Hypothalamus (tissue), 51 donors: ENCODE measurements at regions not wholly inside any gene's neighbourhood (a gene's known extent, or its start where the extent isn't known, plus 50 kb on each side); places are given as distances from the start of the nearest gene placed in this dataset.

Experiments used
- DNase-seq, 51 donors: peaks; one replicate each; lab custom pipeline; 2025; lab: John Stamatoyannopoulos, UW

GRCh38 chr11:97786961-97787360 is 1233.8 kb upstream of the CNTN5 start:
- DNase-seq, result no peak

DNA sequence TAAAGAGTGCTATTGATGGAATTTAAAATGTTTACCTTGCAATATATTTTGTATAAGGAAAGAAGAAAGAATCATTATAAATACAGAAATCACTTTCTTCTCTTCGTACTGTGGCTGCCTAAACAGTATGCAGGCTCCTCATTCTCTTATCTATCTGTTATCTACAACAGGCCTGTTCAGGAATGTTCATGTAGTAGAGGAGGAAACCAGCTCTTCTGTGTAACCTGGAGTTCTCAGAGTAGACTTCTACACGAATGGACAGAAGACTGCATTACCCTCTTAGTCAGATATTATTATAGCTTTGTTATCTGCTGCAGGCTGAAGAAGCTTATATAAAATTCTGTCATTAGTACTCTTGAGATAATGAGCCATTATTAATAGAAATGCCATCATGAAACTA is 1225.9 kb upstream of the CNTN5 start:
- DNase-seq, result no peak

GRCh38 chr11:97800891-97801290 is 1219.9 kb upstream of the CNTN5 start:
- DNase-seq, result no peak

GRCh38 chr11:97814325-97814959 is 1206.3 kb upstream of the CNTN5 start:
- DNase-seq, result no peak

DNA sequence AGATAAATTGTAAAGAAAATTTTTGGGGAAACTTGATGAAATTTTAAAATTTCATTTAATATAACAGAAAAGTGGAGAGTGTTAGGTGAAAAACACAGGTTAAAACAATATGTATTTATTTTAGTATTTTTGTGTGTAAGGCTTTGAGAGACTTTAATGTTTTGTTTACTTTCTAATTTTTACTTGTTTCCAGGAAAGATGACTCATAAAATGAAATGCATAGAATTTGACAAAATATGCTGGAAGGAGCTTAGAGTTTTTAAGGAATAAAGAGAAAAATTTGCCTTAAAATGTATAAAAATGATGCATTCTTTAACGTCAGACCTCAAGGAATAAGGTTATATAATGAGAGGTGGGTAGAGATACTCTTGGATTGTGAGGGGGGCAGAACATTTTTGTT is 1205.1 kb upstream of the CNTN5 start:
- no peak for DNase-seq

GRCh38 chr11:97832451-97832850 is 1188.3 kb upstream of the CNTN5 start:
- DNase-seq, result no peak

DNA sequence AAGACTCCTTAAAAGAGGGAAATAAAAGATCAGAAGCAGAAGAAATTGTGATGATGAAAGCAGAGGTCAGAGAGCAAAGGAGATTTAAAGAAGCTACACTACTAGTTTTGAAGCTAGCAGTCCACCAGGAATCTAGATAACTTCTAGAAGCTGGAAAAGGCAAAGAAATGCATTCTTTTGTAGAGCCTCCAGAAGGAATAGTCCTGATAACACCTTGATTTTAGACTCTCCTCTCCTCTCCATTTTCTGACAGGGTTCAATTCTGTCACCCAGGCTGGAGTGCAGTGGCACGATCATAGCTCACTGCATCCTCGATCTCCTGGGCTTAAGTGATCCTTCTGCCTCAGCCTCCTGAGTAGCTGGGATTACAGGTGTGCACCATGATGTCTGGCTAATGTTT is 1187.3 kb upstream of the CNTN5 start:
- no peak for DNase-seq

- DNase-seq, result no peak
These were observed 1176.7 kb upstream of the CNTN5 start for GRCh38 chr11:97844016-97844415.

DNA sequence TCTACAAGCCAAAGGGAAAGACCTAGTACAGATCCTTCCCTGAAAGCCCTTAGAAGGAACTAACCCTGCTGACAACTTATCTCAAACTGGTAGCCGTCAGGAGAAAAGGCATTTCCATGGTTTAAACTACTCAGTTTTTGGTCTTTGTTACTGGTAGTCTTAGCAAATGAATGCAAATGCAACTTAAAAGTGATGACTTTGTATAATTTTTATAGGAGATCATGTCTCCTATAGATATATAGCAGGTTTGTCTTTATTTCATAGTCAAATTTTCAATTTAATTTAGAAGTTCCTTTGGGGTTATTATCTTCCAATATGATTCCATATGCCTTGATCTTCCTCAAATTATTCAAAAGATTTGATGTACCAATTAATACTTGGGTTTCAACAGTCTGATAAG is 1173.0 kb upstream of the CNTN5 start:
- DNase-seq, result no peak

DNA sequence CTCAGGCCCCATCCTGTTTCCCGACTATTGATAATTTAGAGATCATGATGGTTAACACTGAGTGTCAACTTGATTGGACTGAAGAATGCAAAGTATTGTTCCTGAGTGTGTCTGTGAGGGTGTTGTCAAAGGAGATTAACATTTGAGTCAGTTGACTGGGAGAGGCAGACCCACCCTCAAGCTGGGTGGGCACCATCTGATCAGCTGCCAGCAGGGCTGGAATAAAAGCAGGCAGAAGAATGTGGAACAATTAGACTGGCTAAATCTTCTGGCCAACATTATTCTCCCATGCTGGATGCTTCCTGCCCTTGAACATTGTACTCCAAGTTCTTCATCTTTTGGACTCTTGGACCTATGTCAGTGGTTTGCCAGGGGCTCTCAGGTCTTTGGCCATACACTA is 1170.0 kb upstream of the CNTN5 start:
- no peak for DNase-seq

- no peak for DNase-seq
These were observed 1166.4 kb upstream of the CNTN5 start for GRCh38 chr11:97854357-97854756.

GRCh38 chr11:97854877-97855276 is 1165.9 kb upstream of the CNTN5 start:
- no peak for DNase-seq

- no peak for DNase-seq
These were observed 1164.1 kb upstream of the CNTN5 start for GRCh38 chr11:97856666-97857065.

DNA sequence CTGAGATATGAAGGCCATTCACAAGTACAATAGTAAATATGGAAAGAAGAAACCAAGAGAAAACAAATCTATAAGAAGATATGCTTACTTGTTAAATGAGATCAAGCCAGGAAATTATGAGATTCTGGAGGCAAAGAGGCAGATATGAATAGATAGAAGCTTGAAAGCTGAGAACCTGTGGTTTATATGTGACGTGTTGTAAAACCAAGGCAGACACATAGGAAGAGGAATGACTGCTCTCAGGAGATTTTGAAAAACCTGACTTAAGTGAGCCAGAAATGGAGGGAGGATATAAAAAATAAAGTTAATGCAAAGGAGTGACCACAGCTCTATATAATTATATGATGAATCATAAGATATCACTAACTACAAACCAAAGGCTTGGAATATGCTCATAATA is 1160.5 kb upstream of the CNTN5 start:
- no peak for DNase-seq

GRCh38 chr11:97862021-97862420 is 1158.7 kb upstream of the CNTN5 start:
- no peak for DNase-seq

DNA sequence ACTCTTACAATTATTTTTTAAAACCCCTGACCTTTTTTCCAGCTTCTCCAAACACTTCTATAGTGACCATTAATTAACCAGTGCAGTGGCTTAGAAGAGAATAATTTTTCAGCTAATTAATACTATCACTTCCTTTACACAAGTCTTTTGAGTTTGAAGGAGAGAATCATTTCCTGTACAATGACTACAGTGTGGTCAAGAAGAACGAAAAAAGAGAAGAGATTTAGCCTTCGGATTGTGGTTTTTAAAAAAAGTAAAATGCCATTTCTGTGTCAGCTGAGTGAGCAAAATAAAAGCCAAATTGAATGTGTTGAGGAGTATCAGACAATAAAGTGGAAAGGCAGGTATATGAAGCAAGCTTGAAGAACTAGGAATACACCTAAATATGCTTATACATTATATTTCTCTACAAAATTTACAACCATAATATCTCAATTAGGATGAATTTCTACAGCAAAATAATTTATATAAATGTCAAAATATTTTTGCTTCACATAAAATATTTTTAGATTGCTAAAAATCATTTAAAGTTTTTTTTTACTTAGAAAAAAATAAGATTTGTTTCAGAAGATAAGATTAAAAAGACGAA is 1155.2 kb upstream of the CNTN5 start:
- DNase-seq, result no peak

DNA sequence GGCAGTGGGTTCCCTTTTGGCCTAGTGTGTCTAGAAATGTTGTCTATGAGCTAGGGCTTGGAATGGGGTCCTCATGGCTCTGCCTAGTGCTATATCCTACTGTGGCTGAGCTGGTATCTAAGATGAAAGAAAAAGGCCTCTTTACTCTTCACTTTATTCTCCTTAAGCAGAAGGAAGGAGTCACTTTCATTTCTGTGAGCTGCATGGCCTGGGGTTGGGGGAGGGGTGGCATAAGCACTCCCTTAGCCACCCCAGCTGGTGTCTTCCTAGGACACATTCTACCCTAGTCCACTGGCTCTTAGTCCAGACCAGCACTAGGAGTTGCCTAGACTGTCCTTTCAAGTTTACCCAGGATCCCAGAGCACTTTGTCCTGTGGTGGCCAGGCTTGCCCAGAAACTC is 1148.9 kb upstream of the CNTN5 start:
- DNase-seq, result no peak

- DNase-seq, result no peak
These were observed 1140.5 kb upstream of the CNTN5 start for GRCh38 chr11:97880209-97880608.

DNA sequence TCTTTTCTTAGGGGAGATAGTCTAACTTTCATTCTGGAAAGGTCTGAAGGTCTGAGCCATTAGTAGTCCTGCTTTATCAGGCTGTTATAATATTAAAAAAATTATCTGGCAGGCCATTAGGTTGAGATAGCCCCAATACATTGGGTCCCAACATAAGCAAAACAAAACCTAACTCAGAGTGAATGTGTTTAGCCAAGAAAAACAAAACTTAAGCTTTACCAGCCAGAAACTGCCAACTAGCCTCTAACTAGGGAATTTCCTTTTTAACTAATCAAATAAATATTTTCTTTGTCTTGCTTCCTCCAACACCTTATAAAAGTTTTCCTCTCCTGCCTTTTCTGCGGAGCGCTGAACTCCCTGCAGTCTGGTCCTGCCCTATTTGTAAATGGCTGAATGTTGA is 1137.7 kb upstream of the CNTN5 start:
- no peak for DNase-seq

- no peak for DNase-seq
These were observed 1132.1 kb upstream of the CNTN5 start for GRCh38 chr11:97888641-97889040.

DNA sequence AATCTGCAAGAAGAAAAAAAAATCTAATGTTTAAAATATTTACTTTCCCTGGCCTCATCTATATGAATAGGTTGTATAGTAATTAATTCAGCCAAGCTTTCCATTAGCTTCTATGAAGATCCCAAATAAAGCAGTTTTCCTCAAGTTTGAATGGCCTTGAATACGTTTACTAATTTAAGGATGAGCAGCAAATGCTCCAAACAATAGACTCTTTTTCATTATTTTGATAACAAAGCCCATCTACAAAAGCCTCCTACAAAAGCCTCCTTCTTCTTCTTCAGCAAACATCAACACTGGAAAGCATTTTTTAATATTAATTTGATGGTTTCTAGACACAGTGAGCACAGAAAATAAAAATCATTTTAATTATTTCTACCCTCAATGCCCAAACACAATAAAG is 1130.3 kb upstream of the CNTN5 start:
- DNase-seq, result peak in 1 of 51 donors; percentile 35

GRCh38 chr11:97893612-97894011 is 1127.1 kb upstream of the CNTN5 start:
- DNase-seq, result no peak

DNA sequence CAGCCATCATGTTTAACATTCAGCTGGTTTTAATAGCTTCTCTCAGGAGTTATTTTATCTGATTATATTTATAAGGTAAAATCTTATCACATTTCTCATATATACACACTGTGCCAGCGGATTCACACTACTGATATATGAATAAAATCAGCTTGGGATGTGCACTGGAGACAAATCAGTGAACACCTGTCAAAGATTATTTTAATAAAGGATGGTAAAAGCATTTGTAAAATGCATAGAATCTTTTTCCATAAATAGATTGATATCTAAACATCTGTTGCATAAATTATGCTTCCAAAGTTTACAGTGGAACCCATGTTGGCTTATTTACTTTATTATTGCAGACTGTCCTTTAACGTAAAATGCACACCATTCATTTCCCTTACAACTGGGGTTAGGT is 1125.8 kb upstream of the CNTN5 start:
- DNase-seq, result no peak
